ENCODE measurements at regions not wholly inside any gene's neighbourhood (a gene's known extent, or its start where the extent isn't known, plus 50 kb on each side); places are given as distances from the start of the nearest gene placed in this dataset.

- H3K9me3 ChIP-seq = no peaks in the 10 kb centered on the region
- no peak overlapping the region for H3K4me3 ChIP-seq
- H3K4me1 ChIP-seq = no peaks in the 10 kb centered on the region
- no peak overlapping the region for H3K27ac ChIP-seq
- TF ChIP-seq POLR2A (IDR thresholded peaks at IDR 0.05) (no peak), CTCF (IDR thresholded peaks at IDR 0.05) (no peak)
- no peaks in the 10 kb centered on the region for H3K27me3 ChIP-seq
- no peaks in the 10 kb centered on the region for H3K36me3 ChIP-seq
- DNase-seq = no peak
These were observed 213.1 kb downstream of the IKZF2 start for GRCh38 chr2:212938144-212938793.

DNA sequence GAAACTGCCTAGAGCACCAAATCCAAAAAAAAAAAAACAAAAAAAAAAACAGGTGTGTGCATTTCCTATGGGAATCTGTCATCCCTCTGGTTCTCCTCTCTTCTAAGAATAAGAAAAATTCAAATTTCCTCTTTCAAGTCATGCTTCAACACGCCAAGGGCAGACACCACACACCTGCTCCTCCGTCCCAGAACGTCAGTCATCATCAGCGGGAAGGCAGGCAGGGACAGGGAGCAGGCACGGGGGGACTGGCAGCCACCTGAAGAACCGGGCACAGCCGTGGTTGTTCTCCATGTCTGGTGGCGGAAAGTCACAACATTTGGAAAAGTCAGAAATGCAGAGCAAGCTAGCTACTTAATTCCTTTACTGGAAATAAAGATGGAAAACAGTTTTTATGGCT is 214.8 kb downstream of the IKZF2 start:
- no peak for TF ChIP-seq POLR2A (IDR thresholded peaks at IDR 0.05)
- no peak for TF ChIP-seq CTCF (IDR thresholded peaks at IDR 0.05)
- no peaks in the 10 kb centered on the region for H3K9me3 ChIP-seq
- no peaks in the 10 kb centered on the region for H3K36me3 ChIP-seq
- H3K4me3 ChIP-seq = no peak overlapping the region
- H3K4me1 ChIP-seq = no peaks in the 10 kb centered on the region
- no peak overlapping the region for H3K27ac ChIP-seq
- no peaks in the 10 kb centered on the region for H3K27me3 ChIP-seq
- no peak for DNase-seq

DNA sequence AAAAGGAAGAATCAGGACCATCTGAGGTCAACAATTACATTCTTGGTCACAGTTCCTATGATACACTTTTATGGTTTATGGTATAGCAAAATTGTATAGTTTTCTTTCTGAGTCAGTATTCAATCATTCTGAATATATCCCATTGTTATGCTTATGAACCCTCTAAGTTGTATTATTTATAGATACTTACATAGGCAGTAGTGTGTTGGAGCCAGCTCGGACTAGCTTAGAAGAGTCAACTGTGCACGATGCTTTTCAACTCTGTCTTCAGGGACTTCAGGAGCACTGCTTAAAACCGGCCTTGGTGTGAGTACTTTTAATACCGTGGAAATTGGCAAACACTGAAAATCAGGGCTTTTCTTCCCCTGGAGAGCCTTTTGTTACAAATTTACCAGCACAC is 215.7 kb downstream of the IKZF2 start:
- no peaks in the 10 kb centered on the region for H3K36me3 ChIP-seq
- TF ChIP-seq CTCF (IDR thresholded peaks at IDR 0.05) (no peak), POLR2A (IDR thresholded peaks at IDR 0.05) (no peak)
- H3K27me3 ChIP-seq = no peaks in the 10 kb centered on the region
- H3K27ac ChIP-seq = no peak overlapping the region
- DNase-seq = no peak
- H3K4me1 ChIP-seq = no peaks in the 10 kb centered on the region
- no peak overlapping the region for H3K4me3 ChIP-seq
- no peaks in the 10 kb centered on the region for H3K9me3 ChIP-seq

GRCh38 chr2:212931271-212931670 is 220.1 kb downstream of the IKZF2 start:
- H3K4me3 ChIP-seq = no peak overlapping the region
- H3K27ac ChIP-seq = no peak overlapping the region
- TF ChIP-seq POLR2A (IDR thresholded peaks at IDR 0.05) (no peak), CTCF (IDR thresholded peaks at IDR 0.05) (no peak)
- no peaks in the 10 kb centered on the region for H3K4me1 ChIP-seq
- H3K27me3 ChIP-seq = no peaks in the 10 kb centered on the region
- no peaks in the 10 kb centered on the region for H3K36me3 ChIP-seq
- no peak for DNase-seq
- H3K9me3 ChIP-seq = no peaks in the 10 kb centered on the region

DNA sequence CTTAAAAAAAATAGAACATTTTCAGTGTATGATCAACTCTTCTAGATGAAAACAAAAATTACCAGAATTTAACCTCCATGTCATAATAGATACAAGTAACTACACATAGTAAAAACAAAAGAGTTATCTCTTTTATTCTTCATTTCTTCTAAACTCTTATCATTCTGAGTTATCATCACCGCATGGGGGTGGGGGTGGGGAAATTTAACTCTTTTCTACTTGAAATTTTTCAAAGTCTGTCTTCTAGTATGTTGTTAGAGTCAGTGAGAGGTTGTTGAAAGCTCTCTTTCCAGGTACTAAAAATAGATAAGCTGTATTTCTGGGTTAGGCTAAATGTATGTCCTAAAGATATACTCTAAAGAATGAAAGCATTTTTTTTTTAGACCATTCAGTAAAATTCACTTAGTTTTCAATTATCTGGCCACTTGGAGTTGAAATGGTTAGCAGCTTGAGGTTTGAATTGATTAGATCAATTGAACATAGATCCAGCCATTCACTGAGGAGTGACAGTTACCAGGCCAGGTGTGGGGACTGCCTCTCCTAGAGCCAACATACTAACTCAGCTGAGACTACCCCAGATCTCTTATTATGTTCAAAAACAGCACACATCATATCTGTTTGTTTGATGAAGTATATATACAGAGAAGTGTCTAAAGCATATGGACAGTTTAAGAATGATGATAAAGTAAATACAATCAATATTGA is 220.7 kb downstream of the IKZF2 start:
- H3K36me3 ChIP-seq = no peaks in the 10 kb centered on the region
- no peak overlapping the region for H3K27ac ChIP-seq
- TF ChIP-seq CTCF (IDR thresholded peaks at IDR 0.05) = no peak
- TF ChIP-seq POLR2A (IDR thresholded peaks at IDR 0.05) = no peak
- no peaks in the 10 kb centered on the region for H3K4me1 ChIP-seq
- no peaks in the 10 kb centered on the region for H3K9me3 ChIP-seq
- H3K27me3 ChIP-seq = no peaks in the 10 kb centered on the region
- no peak overlapping the region for H3K4me3 ChIP-seq
- no peak for DNase-seq

Measured in Peyer's patch (tissue), 4 donors.